CD14-positive monocyte (primary cell): ENCODE measurements at regions not wholly inside any gene's neighbourhood (a gene's known extent, or its start where the extent isn't known, plus 50 kb on each side); places are given as distances from the start of the nearest gene placed in this dataset.
A peak's percentile ranks its signal among the peaks of the same experiment; 100 is the strongest.

ENCODE experiments used
- DNase-seq, 3 donors: peaks; one replicate each; pipeline ENCODE4 v3.0.0-alpha.2; 2011 to 2022
- H2AFZ ChIP-seq: 2 replicates; pipeline ENCODE4 v1.6.0; 2012; ENCODE audit warnings: mild to moderate bottlenecking, low read depth, low read length, inconsistent platforms; ENCODE audit not compliant: insufficient read depth, poor library complexity, severe bottlenecking
- H3K27ac ChIP-seq, 2 donors: 1 replicate in 1 of 2; 2 replicates in 1 of 2; pipeline ENCODE4 v1.5.1; 2012 to 2013; ENCODE audit warnings: low read length in 2 of 2, control low read depth in 1 of 2, inconsistent platforms in 1 of 2, low read depth in 1 of 2, mild to moderate bottlenecking in 1 of 2
- H3K27me3 ChIP-seq, 2 donors: one replicate each; pipeline versions ENCODE4 v1.6.0 to v1.6.1; 2011 to 2013; ENCODE audit warnings: low read length in 2 of 2; ENCODE audit not compliant: control insufficient read depth in 2 of 2, insufficient read depth in 2 of 2
- H3K36me3 ChIP-seq, 2 donors: replicated peaks in 1 of 2; 1 replicate in 1 of 2; 2 replicates in 1 of 2; pipeline versions ENCODE4 v1.5.1 to v1.6.1; 2012 to 2013; ENCODE audit warnings: low read length in 2 of 2, control low read depth in 1 of 2, inconsistent platforms in 1 of 2, mild to moderate bottlenecking in 1 of 2; ENCODE audit not compliant: insufficient read depth in 2 of 2, control insufficient read depth in 1 of 2
- H3K4me1 ChIP-seq, 2 donors: 1 replicate in 1 of 2; 2 replicates in 1 of 2; pipeline versions ENCODE4 v1.5.1 to v1.6.1; 2012 to 2013; ENCODE audit warnings: low read length in 2 of 2, control low read depth in 1 of 2, inconsistent platforms in 1 of 2, mild to moderate bottlenecking in 1 of 2, moderate library complexity in 1 of 2; ENCODE audit not compliant: insufficient read depth in 2 of 2, control insufficient read depth in 1 of 2
- H3K4me2 ChIP-seq: replicated peaks from 2 replicates; pipeline ENCODE3; 2012; ENCODE audit warnings: low read length, moderate library complexity, mild to moderate bottlenecking; ENCODE audit not compliant: poor library complexity, severe bottlenecking; ENCODE audit errors: extremely low read depth
- H3K4me3 ChIP-seq, 3 experiments: fragments of 200-600 bp in 1 of 3; sonication (generic) in 1 of 3; replicated peaks in 1 of 3; 1 replicate in 2 of 3; 2 replicates in 1 of 3; pipeline ENCODE4 v1.5.1; 2011 to 2013; ENCODE audit warnings: low read length in 3 of 3, mild to moderate bottlenecking in 3 of 3, control low read depth in 2 of 3, low read depth in 2 of 3, inconsistent platforms in 1 of 3, moderate library complexity in 1 of 3
- H3K79me2 ChIP-seq: 2 replicates; pipeline ENCODE4 v1.6.0; 2012; ENCODE audit warnings: mild to moderate bottlenecking, control low read depth, inconsistent platforms, low read length, moderate library complexity; ENCODE audit not compliant: insufficient read depth
- H3K9ac ChIP-seq: 2 replicates; pipeline ENCODE4 v1.6.0; 2017; ENCODE audit warnings: low read length, mild to moderate bottlenecking; ENCODE audit not compliant: insufficient read depth, poor library complexity, severe bottlenecking
- H3K9me3 ChIP-seq, 2 donors: replicated peaks in 1 of 2; 1 replicate in 1 of 2; 2 replicates in 1 of 2; pipeline versions ENCODE4 v1.5.1 to v1.6.1; 2012 to 2013; ENCODE audit warnings: low read length in 2 of 2, control low read depth in 1 of 2; ENCODE audit not compliant: control insufficient read depth in 1 of 2, insufficient read depth in 1 of 2
- H4K20me1 ChIP-seq: 2 replicates; pipeline ENCODE4 v1.6.0; 2012; ENCODE audit warnings: mild to moderate bottlenecking, low read length, control low read depth, moderate library complexity; ENCODE audit not compliant: insufficient read depth
- H3K27ac Mint-ChIP-seq, 7 donors: one replicate each; pipeline ENCODE4 v1.8.0; 2020; ENCODE audit warnings: mild to moderate bottlenecking in 7 of 7, mixed read lengths in 7 of 7, moderate library complexity in 6 of 7, inconsistent platforms in 2 of 7
- H3K27me3 Mint-ChIP-seq, 3 donors: one replicate each; pipeline ENCODE4 v1.8.0; 2021 to 2022; ENCODE audit warnings: low read depth in 3 of 3, mild to moderate bottlenecking in 3 of 3, mixed read lengths in 3 of 3, moderate library complexity in 3 of 3, inconsistent platforms in 1 of 3
- H3K36me3 Mint-ChIP-seq, 2 donors: one replicate each; pipeline ENCODE4 v1.8.0; 2020; ENCODE audit warnings: mixed read lengths in 2 of 2, inconsistent platforms in 1 of 2, mild to moderate bottlenecking in 1 of 2
- H3K4me1 Mint-ChIP-seq: one replicate; pipeline ENCODE4 v1.8.0; 2020; ENCODE audit warnings: mild to moderate bottlenecking, mixed read lengths
- H3K4me3 Mint-ChIP-seq, 2 donors: one replicate each; pipeline ENCODE4 v1.8.0; 2020; ENCODE audit warnings: mild to moderate bottlenecking in 2 of 2, mixed read lengths in 2 of 2, moderate library complexity in 1 of 2
- H3K9me3 Mint-ChIP-seq, 7 donors: one replicate each; pipeline ENCODE4 v1.8.0; 2020 to 2022; ENCODE audit warnings: mixed read lengths in 7 of 7, mild to moderate bottlenecking in 6 of 7, moderate library complexity in 6 of 7, inconsistent platforms in 2 of 7
- CTCF ChIP-seq: fragments of 200-600 bp; IDR thresholded peaks from one replicate; pipeline ENCODE4 v1.8.0; 2022; ENCODE audit warnings: antibody characterized with exemption, mild to moderate bottlenecking
- WGBS: methylation state at CpG from one replicate; pipeline ENCODE4 v1.1.5; 2013; ENCODE audit warnings: missing lambda C conversion rate; ENCODE audit not compliant: insufficient coverage; 5-methylcytosine and 5-hydroxymethylcytosine counted together
- intact Hi-C, 2 donors: fragments of 100-400 bp; cut with micrococcal nuclease; formaldehyde crosslinking; loops; one replicate each; pipeline versions ENCODE4 v1.15.0 to v1.15.1; 2023

- no peak overlapping the region for H2AFZ ChIP-seq
- intact Hi-C loops = no loop called here
- no peaks in the 10 kb centered on the region for H3K4me1 ChIP-seq
- peak overlapping the region in 1 of 7 donors; percentile 20 for H3K27ac Mint-ChIP-seq
- no peaks in the 10 kb centered on the region for H4K20me1 ChIP-seq
- peaks cover 0 to 5% of the 10 kb centered on the region in 2 donors for H3K9me3 ChIP-seq
- H3K36me3 Mint-ChIP-seq = no peaks in the 10 kb centered on the region
- peaks cover 4% of the 10 kb centered on the region for H3K4me1 Mint-ChIP-seq
- no peaks in the 10 kb centered on the region for H3K27me3 ChIP-seq
- peaks cover 0 to 5% (median 1%) of the 10 kb centered on the region in 3 donors for H3K27me3 Mint-ChIP-seq
- DNase-seq = no peak
- no peak overlapping the region for H3K4me3 ChIP-seq
- no peak overlapping the region for H3K27ac ChIP-seq
- no peaks in the 10 kb centered on the region for H3K79me2 ChIP-seq
- no peaks in the 10 kb centered on the region for H3K36me3 ChIP-seq
- no peak overlapping the region for H3K9ac ChIP-seq
- H3K4me3 Mint-ChIP-seq = no peak overlapping the region
- TF ChIP-seq CTCF = no peak
- H3K9me3 Mint-ChIP-seq = peaks cover 2 to 14% (median 6%) of the 10 kb centered on the region in 7 donors
- 100% methylated on average over 6 of the region's 12 CpGs for WGBS
- no peak overlapping the region for H3K4me2 ChIP-seq
Observed at GRCh38 chr22:49492741-49493251, 334.9 kb downstream of the BRD1 start.

GRCh38 chr22:49492308-49492707, 335.4 kb downstream of the BRD1 start:
- Histone ChIP-seq H3K4me2 (no peak overlapping the region), H3K4me1 (no peaks in the 10 kb centered on the region), H3K27ac (no peak overlapping the region), H3K9ac (no peak overlapping the region), H3K9me3 (peaks cover 0 to 5% of the 10 kb centered on the region in 2 donors), H3K4me3 (no peak overlapping the region), H4K20me1 (no peaks in the 10 kb centered on the region), H3K79me2 (no peaks in the 10 kb centered on the region), H2AFZ (no peak overlapping the region), H3K27me3 (no peaks in the 10 kb centered on the region), H3K36me3 (no peaks in the 10 kb centered on the region)
- Mint-ChIP-seq H3K9me3 (peaks cover 2 to 14% (median 6%) of the 10 kb centered on the region in 7 donors), H3K27ac (peak overlapping the region in 1 of 7 donors; percentile 80), H3K4me3 (no peak overlapping the region), H3K27me3 (peaks cover 0 to 5% (median 1%) of the 10 kb centered on the region in 3 donors), H3K4me1 (peaks cover 3% of the 10 kb centered on the region), H3K36me3 (no peaks in the 10 kb centered on the region)
- intact Hi-C loops = no loop called here
- no peak for TF ChIP-seq CTCF
- no peak for DNase-seq
- WGBS = 93% methylated on average over 17 of the region's 17 CpGs
